HepG2 (cell line): ENCODE measurements at regions not wholly inside any gene's neighbourhood (a gene's known extent, or its start where the extent isn't known, plus 50 kb on each side); places are given as distances from the start of the nearest gene placed in this dataset.

Experiments
- ATAC-seq: fragments of 200-7000 bp; cut with Tn5 transposase; 3 replicates; pipeline ENCODE4 v1.9.1; 2020; ENCODE audit warnings: mild to moderate bottlenecking, moderate library complexity
- BruUV-seq: library from RNA; stranded (reverse); fragments of 400-500 nt; replicated peaks from 2 replicates; lab custom pipeline; 2021; lab: Mats Ljungman, UMichigan
- CTCF ChIA-PET: fragments of 300-600 bp; formaldehyde crosslinking; extraction: SDS; loops from one replicate; lab custom pipeline; 2021; ENCODE audit warnings: low total read pairs, inconsistent platforms, low intra/inter-chr PET ratio; lab: Yijun Ruan, JAX
- POLR2A ChIA-PET: fragments of 350-600 bp; sonication (Branson Sonifier 250); formaldehyde crosslinking; loops from one replicate; lab custom pipeline; 2020; ENCODE audit warnings: antibody characterized with exemption, inconsistent platforms; lab: Yijun Ruan, JAX
- DNase-seq: peaks from one replicate; pipeline ENCODE4 v3.0.0-alpha.2; 2015; ENCODE audit warnings: low spot score
- FAIRE-seq: peaks from 3 replicates; lab custom pipeline; 2011; peaks lifted over from hg19 to GRCh38; lab: Jason Lieb, UNC
- H2AFZ ChIP-seq: one replicate; pipeline ENCODE4 v1.6.1; 2011; ENCODE audit warnings: low read length, inconsistent platforms
- H3K27ac ChIP-seq: fragments of 300-600 bp; 3 replicates; pipeline ENCODE4 v1.8.0; 2011; ENCODE audit warnings: mixed run types, mild to moderate bottlenecking, mixed read lengths, low read length, inconsistent platforms; ENCODE audit not compliant: insufficient read depth; ENCODE audit errors: extremely low read length
- H3K27me3 ChIP-seq, 2 experiments: fragments of 200-600 bp in 1 of 2; 2 replicates in 1 of 2; 3 replicates in 1 of 2; pipeline versions ENCODE4 v1.6.0 to v1.8.0; 2011; ENCODE audit warnings: low read length in 2 of 2, mild to moderate bottlenecking in 2 of 2, moderate library complexity in 2 of 2, inconsistent platforms in 1 of 2; ENCODE audit not compliant: insufficient read depth in 2 of 2, control insufficient read depth in 1 of 2
- H3K36me3 ChIP-seq, 2 experiments: fragments of 200-600 bp in 1 of 2; replicated peaks in 1 of 2; 2 replicates in 1 of 2; 3 replicates in 1 of 2; pipeline versions ENCODE4 v1.5.1 to v1.8.0; 2011; ENCODE audit warnings: low read length in 2 of 2, inconsistent platforms in 1 of 2; ENCODE audit not compliant: insufficient read depth in 2 of 2, control insufficient read depth in 1 of 2
- H3K4me1 ChIP-seq: 2 replicates; pipeline ENCODE4 v1.5.1; 2012; ENCODE audit warnings: low read length, inconsistent platforms; ENCODE audit not compliant: insufficient read depth
- H3K4me2 ChIP-seq: 2 replicates; pipeline ENCODE4 v1.6.0; 2011; ENCODE audit warnings: low read depth, low read length, inconsistent platforms
- H3K4me3 ChIP-seq, 3 experiments: fragments of 200-600 bp in 1 of 3; sonication (generic), shearing (Covaris generic) in 1 of 3; replicated peaks in 1 of 3; 2 replicates each; pipeline ENCODE4 v1.5.1; 2011 to 2016; ENCODE audit warnings: low read length in 3 of 3, inconsistent platforms in 2 of 3, low read depth in 2 of 3, mild to moderate bottlenecking in 2 of 3, control low read depth in 1 of 3, mixed read lengths in 1 of 3; ENCODE audit not compliant: insufficient read depth in 1 of 3
- H3K79me2 ChIP-seq: one replicate; pipeline ENCODE4 v1.6.1; 2011; ENCODE audit warnings: low read length, inconsistent platforms; ENCODE audit not compliant: insufficient read depth
- H3K9ac ChIP-seq: 2 replicates; pipeline ENCODE4 v1.6.0; 2011; ENCODE audit warnings: mild to moderate bottlenecking, low read depth, low read length, inconsistent platforms; ENCODE audit not compliant: insufficient read depth
- H3K9me3 ChIP-seq: 2 replicates; pipeline ENCODE4 v1.5.1; 2012; ENCODE audit warnings: mild to moderate bottlenecking, low read length
- H4K20me1 ChIP-seq: 2 replicates; pipeline ENCODE4 v1.6.0; 2011; ENCODE audit warnings: inconsistent platforms, mild to moderate bottlenecking, low read length, moderate library complexity; ENCODE audit not compliant: insufficient read depth
- AKAP8 ChIP-seq: sonication (generic); formaldehyde crosslinking; IDR thresholded peaks from 2 replicates; pipeline ENCODE4 v1.5.1; 2020; ENCODE audit warnings: mild to moderate bottlenecking, missing genetic modification reagents
- ARHGAP35 ChIP-seq: sonication (generic); formaldehyde crosslinking; IDR thresholded peaks from 2 replicates; pipeline ENCODE4 v1.9.0; 2022; ENCODE audit warnings: mild to moderate bottlenecking, inconsistent platforms, moderate library complexity, missing genetic modification reagents, borderline replicate concordance
- ASH2L ChIP-seq: fragments of 300-600, 200-600 bp; sonication (generic); IDR thresholded peaks from 2 replicates; pipeline ENCODE4 v1.7.0; 2017; ENCODE audit warnings: low read depth, mild to moderate bottlenecking, moderate library complexity, mixed read lengths, low read length; ENCODE audit not compliant: insufficient read length
- CEBPG ChIP-seq: IDR thresholded peaks from 2 replicates; pipeline ENCODE4 v1.6.1; 2016
- EP300 ChIP-seq, 3 experiments: sonication (generic) in 1 of 3; formaldehyde crosslinking in 1 of 3; IDR thresholded peaks; 2 replicates each; pipeline versions ENCODE4 v1.5.1 to v1.6.1; 2011 to 2020; ENCODE audit warnings: low read depth in 2 of 3, low read length in 2 of 3, borderline replicate concordance in 1 of 3, improper control_type of control experiment in 1 of 3, mild to moderate bottlenecking in 1 of 3, missing genetic modification reagents in 1 of 3, moderate library complexity in 1 of 3
- HNF4A ChIP-seq: sonication (generic); formaldehyde crosslinking; IDR thresholded peaks from 2 replicates; pipeline ENCODE4 v1.4.0; 2020; ENCODE audit warnings: missing genetic modification reagents
- HNRNPK ChIP-seq: fragments of 200-400 bp; formaldehyde crosslinking; IDR thresholded peaks from 2 replicates; pipeline ENCODE4 v1.6.1; 2018; ENCODE audit warnings: low read length, low read depth, moderate library complexity, mild to moderate bottlenecking; ENCODE audit not compliant: poor library complexity, severe bottlenecking
- ISL2 ChIP-seq: sonication (generic); formaldehyde crosslinking; IDR thresholded peaks from 2 replicates; pipeline ENCODE4 v1.5.0; 2020; ENCODE audit warnings: missing genetic modification reagents
- JUNB ChIP-seq: sonication (generic); formaldehyde crosslinking; IDR thresholded peaks from 2 replicates; pipeline ENCODE4 v1.8.0; 2022; ENCODE audit warnings: missing genetic modification reagents, mild to moderate bottlenecking, borderline replicate concordance
- LCORL ChIP-seq, 2 experiments: fragments of 450-650 bp in 1 of 2; sonication (generic) in 1 of 2; formaldehyde crosslinking in 1 of 2; IDR thresholded peaks; 2 replicates each; pipeline versions ENCODE4 v1.5.0 to v1.6.1; 2017 to 2020; ENCODE audit warnings: antibody characterized with exemption in 1 of 2, missing genetic modification reagents in 1 of 2
- MED1 ChIP-seq: sonication (generic); formaldehyde crosslinking; IDR thresholded peaks from 2 replicates; pipeline ENCODE4 v1.4.0; 2020; ENCODE audit warnings: missing genetic modification reagents
- NCOA2 ChIP-seq: sonication (generic); formaldehyde crosslinking; IDR thresholded peaks from 2 replicates; pipeline ENCODE4 v1.8.0; 2022; ENCODE audit warnings: inconsistent platforms
- PPARG ChIP-seq: conservative IDR thresholded peaks from 2 replicates; pipeline ENCODE4 v1.6.1; 2016; ENCODE audit warnings: missing biosample characterization, missing genetic modification reagents
- SMARCC2 ChIP-seq: fragments of 450-650 bp; IDR thresholded peaks from 2 replicates; pipeline ENCODE4 v1.6.1; 2017; ENCODE audit warnings: antibody characterized with exemption, mild to moderate bottlenecking
- SRF ChIP-seq: IDR thresholded peaks from 2 replicates; pipeline ENCODE4 v1.6.1; 2011; ENCODE audit warnings: mild to moderate bottlenecking, low read depth, low read length, moderate library complexity
- SRSF4 ChIP-seq: fragments of 200-400 bp; formaldehyde crosslinking; IDR thresholded peaks from one replicate; pipeline ENCODE4 v1.6.1; 2018; ENCODE audit warnings: mild to moderate bottlenecking, low read depth, low read length, moderate library complexity; ENCODE audit not compliant: poor library complexity, severe bottlenecking
- ZEB1 ChIP-seq: IDR thresholded peaks from 2 replicates; pipeline ENCODE4 v1.6.1; 2012; ENCODE audit warnings: mild to moderate bottlenecking, low read depth, inconsistent platforms; ENCODE audit not compliant: insufficient replicate concordance
- ZNF12 ChIP-seq: sonication (generic); formaldehyde crosslinking; IDR thresholded peaks from 2 replicates; pipeline ENCODE4 v1.5.0; 2020; ENCODE audit warnings: missing genetic modification reagents
- ZNF644 ChIP-seq: IDR thresholded peaks from 2 replicates; pipeline ENCODE4 v1.6.1; 2016; ENCODE audit warnings: low read depth
- ZNF7 ChIP-seq: IDR thresholded peaks from 2 replicates; pipeline ENCODE4 v1.6.1; 2016; ENCODE audit warnings: missing biosample characterization, missing genetic modification reagents
- WGBS: methylation state at CpG from one replicate; pipeline ENCODE4 v1.1.6; 2017; ENCODE audit warnings: low lambda C conversion rate; 5-methylcytosine and 5-hydroxymethylcytosine counted together
- in situ Hi-C: cut with HindIII; loops from 2 replicates; pipeline ENCODE4 v1.10.0; 2017; ENCODE audit warnings: low pct_unique_long_range_greater_than_20kb; ENCODE audit not compliant: extremely low pct_ligation_motif_present
- intact Hi-C: fragments of 100-400 bp; cut with micrococcal nuclease; formaldehyde crosslinking; loops from one replicate; pipeline ENCODE4 v1.10.0; 2022; ENCODE audit not compliant: unreplicated experiment
- TF ChIP-seq, protein P1 (sequence below): sonication (generic); formaldehyde crosslinking; IDR thresholded peaks from 2 replicates; pipeline ENCODE4 v1.5.0; 2020; ENCODE audit warnings: mild to moderate bottlenecking, missing genetic modification reagents, borderline replicate concordance
- TF ChIP-seq, protein P2 (sequence below): sonication (generic); formaldehyde crosslinking; IDR thresholded peaks from 2 replicates; pipeline ENCODE4 v1.4.0; 2020; ENCODE audit warnings: missing genetic modification reagents

DNA sequence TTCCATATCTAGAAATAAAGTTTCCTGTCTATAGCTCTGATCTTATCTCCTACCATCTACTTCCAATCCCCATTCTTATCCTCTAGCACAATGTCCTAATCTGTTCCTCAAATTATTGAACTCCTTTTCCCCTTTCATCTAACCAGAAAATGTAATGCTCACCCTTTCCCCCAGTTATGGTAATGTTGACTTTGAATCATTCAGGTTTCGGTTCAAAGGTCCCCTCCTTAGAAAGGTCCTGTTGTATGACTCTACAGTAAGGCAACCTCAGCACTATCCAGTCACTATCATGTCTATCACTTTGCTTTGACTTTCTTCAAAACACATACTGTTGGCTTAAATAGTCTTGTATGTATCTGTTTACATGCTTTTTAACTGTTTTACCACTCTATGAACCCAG is 264.2 kb upstream of the PCDH15 start:
- no peak overlapping the region for H3K4me3 ChIP-seq
- ATAC-seq (peak; percentile 100), FAIRE-seq (peak; percentile 63), DNase-seq (peak; percentile 85)
- ChIA-PET POLR2A (no interaction called here), CTCF (no interaction called here)
- H3K36me3 ChIP-seq: no peaks in the 10 kb centered on the region
- H3K9ac ChIP-seq: no peak overlapping the region
- intact Hi-C loops: loop anchor here (2.0 kb wide), 1 partner anchor 24 kb away; no protein-coding TSS in a partner anchor
- in situ Hi-C loops: no loop called here
- H3K4me2 ChIP-seq: no peak overlapping the region
- no TSS peak for BruUV-seq
- no peak overlapping the region for H3K27ac ChIP-seq
- WGBS: 4% methylated on average over 1 of the region's 1 CpG
- H3K79me2 ChIP-seq: no peaks in the 10 kb centered on the region
- H3K4me1 ChIP-seq: peaks cover 23% of the 10 kb centered on the region
- H2AFZ ChIP-seq: no peak overlapping the region
- no peaks in the 10 kb centered on the region for H4K20me1 ChIP-seq
- no peaks in the 10 kb centered on the region for H3K9me3 ChIP-seq
- H3K27me3 ChIP-seq: no peaks in the 10 kb centered on the region
- TF ChIP-seq AKAP8 (CRISPR knock-in tag): no peak
- peak; percentile 63; the same call in 1 of the 2 replicates for TF ChIP-seq SRF
- peak; percentile 59; the same call in 1 of the 2 replicates for TF ChIP-seq ZNF644 (CRISPR knock-in tag)
- peak; percentile 11 for TF ChIP-seq HNRNPK
- peak in 1 of 2 experiments; percentile 75; a peak in 2 of 4 replicates for TF ChIP-seq EP300 (IDR thresholded peaks at IDR 0.05; ENCODE audit: low read depth in 2 of 2, low read length in 2 of 2)
- TF ChIP-seq EP300 (CRISPR knock-in tag; IDR thresholded peaks at IDR 0.05; ENCODE audit: borderline replicate concordance): peak; percentile 33; the same call in 1 of the 2 replicates
- TF ChIP-seq CEBPG: peak; percentile 45
- TF ChIP-seq, protein P1, sequence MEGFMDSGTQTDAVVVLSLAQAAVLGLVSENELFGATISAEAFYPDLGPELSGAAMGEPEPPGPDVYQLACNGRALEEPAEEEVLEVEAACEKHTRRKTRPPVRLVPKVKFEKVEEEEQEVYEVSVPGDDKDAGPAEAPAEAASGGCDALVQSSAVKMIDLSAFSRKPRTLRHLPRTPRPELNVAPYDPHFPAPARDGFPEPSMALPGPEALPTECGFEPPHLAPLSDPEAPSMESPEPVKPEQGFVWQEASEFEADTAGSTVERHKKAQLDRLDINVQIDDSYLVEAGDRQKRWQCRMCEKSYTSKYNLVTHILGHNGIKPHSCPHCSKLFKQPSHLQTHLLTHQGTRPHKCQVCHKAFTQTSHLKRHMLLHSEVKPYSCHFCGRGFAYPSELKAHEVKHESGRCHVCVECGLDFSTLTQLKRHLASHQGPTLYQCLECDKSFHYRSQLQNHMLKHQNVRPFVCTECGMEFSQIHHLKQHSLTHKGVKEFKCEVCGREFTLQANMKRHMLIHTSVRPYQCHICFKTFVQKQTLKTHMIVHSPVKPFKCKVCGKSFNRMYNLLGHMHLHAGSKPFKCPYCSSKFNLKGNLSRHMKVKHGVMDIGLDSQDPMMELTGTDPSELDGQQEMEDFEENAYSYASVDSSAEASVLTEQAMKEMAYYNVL (CRISPR knock-in tag): peak; percentile 34; the same call in 1 of the 2 replicates
- no peak for TF ChIP-seq ARHGAP35
- no peak for TF ChIP-seq ZEB1
- TF ChIP-seq SMARCC2: no peak
- peak; percentile 38; the same call in 1 of the 2 replicates for TF ChIP-seq LCORL (IDR thresholded peaks at IDR 0.05)
- no peak for TF ChIP-seq LCORL (CRISPR knock-in tag; IDR thresholded peaks at IDR 0.05)
- 0 out of 2 replicates have a peak, but pooled peaks have one; percentile 36 for TF ChIP-seq MED1 (CRISPR knock-in tag)
- TF ChIP-seq, protein P2, sequence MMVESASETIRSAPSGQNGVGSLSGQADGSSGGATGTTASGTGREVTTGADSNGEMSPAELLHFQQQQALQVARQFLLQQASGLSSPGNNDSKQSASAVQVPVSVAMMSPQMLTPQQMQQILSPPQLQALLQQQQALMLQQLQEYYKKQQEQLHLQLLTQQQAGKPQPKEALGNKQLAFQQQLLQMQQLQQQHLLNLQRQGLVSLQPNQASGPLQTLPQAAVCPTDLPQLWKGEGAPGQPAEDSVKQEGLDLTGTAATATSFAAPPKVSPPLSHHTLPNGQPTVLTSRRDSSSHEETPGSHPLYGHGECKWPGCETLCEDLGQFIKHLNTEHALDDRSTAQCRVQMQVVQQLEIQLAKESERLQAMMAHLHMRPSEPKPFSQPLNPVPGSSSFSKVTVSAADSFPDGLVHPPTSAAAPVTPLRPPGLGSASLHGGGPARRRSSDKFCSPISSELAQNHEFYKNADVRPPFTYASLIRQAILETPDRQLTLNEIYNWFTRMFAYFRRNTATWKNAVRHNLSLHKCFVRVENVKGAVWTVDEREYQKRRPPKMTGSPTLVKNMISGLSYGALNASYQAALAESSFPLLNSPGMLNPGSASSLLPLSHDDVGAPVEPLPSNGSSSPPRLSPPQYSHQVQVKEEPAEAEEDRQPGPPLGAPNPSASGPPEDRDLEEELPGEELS (CRISPR knock-in tag): 0 out of 2 replicates have a peak, but pooled peaks have one; percentile 27
- peak; percentile 43; the same call in 1 of the 2 replicates for TF ChIP-seq NCOA2
- TF ChIP-seq HNF4A (CRISPR knock-in tag): peak; percentile 80
- TF ChIP-seq ZNF7 (CRISPR knock-in tag): peak; percentile 75; the same call in 1 of the 2 replicates
- TF ChIP-seq PPARG: peak; percentile 100
- TF ChIP-seq JUNB (CRISPR knock-in tag): peak; percentile 63; the same call in 1 of the 2 replicates
- TF ChIP-seq ZNF12 (CRISPR knock-in tag): 0 out of 2 replicates have a peak, but pooled peaks have one; percentile 28
- no peak for TF ChIP-seq SRSF4
- peak; percentile 64 for TF ChIP-seq ISL2 (CRISPR knock-in tag)
- TF ChIP-seq ASH2L: peak; percentile 11
